HAP-1 (cell line): ENCODE measurements at regions not wholly inside any gene's neighbourhood (a gene's known extent, or its start where the extent isn't known, plus 50 kb on each side); places are given as distances from the start of the nearest gene placed in this dataset.

Source experiments
- DNase-seq, 2 experiments: peaks; one replicate each; pipeline ENCODE4 v3.0.0-alpha.2; 2016 to 2020; ENCODE audit warnings: low spot score in 2 of 2
- H3K27me3 ChIP-seq: fragments of 250-450 bp; sonication (Bioruptor Pico); 2 replicates; pipeline ENCODE4 v1.5.1; 2020; ENCODE audit warnings: low read depth, mild to moderate bottlenecking, moderate library complexity
- H3K36me3 ChIP-seq: fragments of 250-450 bp; sonication (Bioruptor Pico); replicated peaks from 2 replicates; pipeline ENCODE4 v1.5.1; 2020; ENCODE audit warnings: mild to moderate bottlenecking
- H3K4me1 ChIP-seq: fragments of 250-450 bp; sonication (Bioruptor Pico); 2 replicates; pipeline ENCODE4 v1.5.1; 2020; ENCODE audit warnings: mild to moderate bottlenecking
- H3K4me3 ChIP-seq: fragments of 250-450 bp; sonication (Bioruptor Pico); 2 replicates; pipeline ENCODE4 v1.5.1; 2020; ENCODE audit warnings: mild to moderate bottlenecking, moderate library complexity
- H3K9me3 ChIP-seq: fragments of 250-450 bp; sonication (Bioruptor Pico); 2 replicates; pipeline ENCODE4 v1.5.1; 2020; ENCODE audit warnings: mild to moderate bottlenecking, moderate library complexity
- in situ Hi-C: fragments of 300-500 bp; cut with MboI; formaldehyde crosslinking; loops from 3 replicates; pipeline ENCODE4 v1.14.3; 2020; ENCODE audit warnings: low sequenced_read_pairs, inconsistent platforms, mixed read lengths

DNA sequence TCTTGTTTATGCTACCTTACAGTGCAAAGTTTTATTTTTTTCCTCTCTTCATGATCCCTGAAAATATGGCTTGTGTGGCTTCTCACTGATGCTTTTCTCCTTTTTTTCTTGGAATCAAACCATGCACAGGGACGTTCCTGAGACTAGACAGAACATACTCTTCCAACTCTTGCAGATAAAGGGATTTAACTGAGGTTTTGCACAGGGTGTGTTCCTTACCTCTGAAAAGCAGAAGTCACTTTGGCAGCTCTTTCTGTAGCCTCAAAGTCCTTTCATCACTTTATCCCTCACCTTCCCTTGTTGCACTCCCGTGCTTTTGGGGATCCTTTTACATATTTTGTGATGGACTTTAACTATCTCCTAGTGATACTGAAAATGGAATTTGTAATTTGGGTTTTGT lies 300.1 kb downstream of the SPRY1 start:
- Histone ChIP-seq H3K9me3 (no peaks in the 10 kb centered on the region), H3K36me3 (no peaks in the 10 kb centered on the region), H3K4me3 (no peak overlapping the region), H3K27me3 (no peaks in the 10 kb centered on the region), H3K4me1 (no peaks in the 10 kb centered on the region)
- DNase-seq = no peak
- in situ Hi-C loops = no loop called here

DNA sequence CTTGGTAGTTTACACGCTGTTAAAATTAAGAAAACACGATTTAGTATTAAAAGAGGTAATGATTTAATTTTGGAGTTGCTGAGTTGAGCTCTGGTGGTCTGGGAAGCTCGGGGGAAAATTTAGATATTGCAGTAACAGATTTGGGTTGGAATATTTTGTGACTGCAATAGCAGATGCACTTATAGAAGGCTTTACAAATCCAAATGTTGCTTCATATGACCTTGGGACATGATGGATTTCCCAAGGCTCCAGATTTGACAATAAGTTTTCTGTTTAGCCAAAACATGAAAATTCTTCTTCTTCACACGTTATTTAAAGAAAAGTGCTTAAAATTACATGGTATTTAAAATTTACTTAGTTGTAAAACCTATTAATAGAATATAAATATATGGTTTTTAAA lies 302.0 kb downstream of the SPRY1 start:
- in situ Hi-C loops = no loop called here
- H3K4me3 ChIP-seq = no peak overlapping the region
- no peak for DNase-seq
- H3K36me3 ChIP-seq = no peaks in the 10 kb centered on the region
- no peaks in the 10 kb centered on the region for H3K27me3 ChIP-seq
- H3K4me1 ChIP-seq = no peaks in the 10 kb centered on the region
- no peaks in the 10 kb centered on the region for H3K9me3 ChIP-seq

DNA sequence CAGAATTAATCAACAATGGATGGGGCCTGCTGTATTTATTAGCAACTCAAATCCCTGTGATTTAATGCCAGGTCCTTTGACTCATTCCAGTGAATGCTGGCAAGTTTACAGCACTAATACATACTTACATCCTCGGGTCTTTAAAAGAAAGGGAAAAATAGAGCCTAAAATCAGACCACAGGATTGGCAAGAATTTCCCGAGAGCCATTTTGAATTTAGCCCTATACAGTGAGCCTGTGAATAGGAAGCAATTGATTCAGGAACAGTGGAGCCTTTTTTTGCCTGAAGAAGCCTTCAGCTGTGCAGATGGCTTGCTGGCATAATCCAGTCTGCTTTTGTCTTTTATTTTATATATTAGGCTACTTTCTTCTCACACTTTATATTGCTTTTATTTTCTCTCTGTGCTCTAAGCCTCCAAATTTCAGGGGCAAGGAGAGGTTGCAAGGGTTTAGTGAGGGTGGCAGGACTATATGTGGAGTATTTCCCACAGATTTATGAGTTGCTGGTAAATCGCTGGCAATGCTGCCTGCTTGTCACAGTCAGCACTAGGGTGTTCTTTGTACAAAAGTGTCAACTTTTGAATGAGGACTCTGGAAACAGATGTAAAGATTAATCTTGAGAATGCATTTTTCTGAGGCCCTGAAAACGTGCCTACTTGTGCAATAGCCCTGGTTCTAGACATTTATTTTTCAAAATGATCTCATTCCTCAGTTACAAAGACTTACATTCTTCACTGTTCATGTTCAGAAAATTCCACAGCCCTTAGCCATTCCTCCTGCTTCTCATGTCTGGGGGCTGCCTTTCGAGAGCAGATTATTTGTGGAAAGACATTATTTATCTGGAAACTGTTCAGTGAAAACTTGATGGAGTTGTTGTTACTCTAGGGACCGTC lies 303.5 kb downstream of the SPRY1 start:
- Histone ChIP-seq H3K27me3 (no peaks in the 10 kb centered on the region), H3K36me3 (no peaks in the 10 kb centered on the region), H3K4me1 (no peaks in the 10 kb centered on the region), H3K4me3 (no peak overlapping the region), H3K9me3 (no peaks in the 10 kb centered on the region)
- in situ Hi-C loops = no loop called here
- no peak for DNase-seq

DNA sequence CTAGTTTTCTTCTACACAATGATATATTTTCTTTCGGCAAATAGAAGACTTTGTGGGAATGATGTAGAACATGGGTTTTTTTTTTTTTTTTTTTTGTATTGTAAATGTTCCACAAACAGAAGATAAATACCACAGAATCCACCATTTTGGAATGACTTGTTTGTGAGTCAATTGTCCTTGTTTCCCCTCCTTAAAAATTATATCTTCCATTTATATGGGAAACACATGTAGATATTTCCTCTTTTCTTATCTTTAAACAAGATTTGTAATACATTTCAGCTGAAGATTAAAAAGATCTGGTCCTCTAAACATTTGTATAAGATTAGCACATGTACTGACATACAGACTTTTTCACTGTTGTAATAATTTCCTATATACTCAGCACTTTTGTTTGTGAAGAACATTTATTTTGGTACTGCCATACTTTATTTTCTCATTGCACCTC lies 304.6 kb downstream of the SPRY1 start:
- no peaks in the 10 kb centered on the region for H3K27me3 ChIP-seq
- H3K9me3 ChIP-seq = no peaks in the 10 kb centered on the region
- no peak for DNase-seq
- in situ Hi-C loops = no loop called here
- H3K4me1 ChIP-seq = no peaks in the 10 kb centered on the region
- H3K4me3 ChIP-seq = no peak overlapping the region
- no peaks in the 10 kb centered on the region for H3K36me3 ChIP-seq

DNA sequence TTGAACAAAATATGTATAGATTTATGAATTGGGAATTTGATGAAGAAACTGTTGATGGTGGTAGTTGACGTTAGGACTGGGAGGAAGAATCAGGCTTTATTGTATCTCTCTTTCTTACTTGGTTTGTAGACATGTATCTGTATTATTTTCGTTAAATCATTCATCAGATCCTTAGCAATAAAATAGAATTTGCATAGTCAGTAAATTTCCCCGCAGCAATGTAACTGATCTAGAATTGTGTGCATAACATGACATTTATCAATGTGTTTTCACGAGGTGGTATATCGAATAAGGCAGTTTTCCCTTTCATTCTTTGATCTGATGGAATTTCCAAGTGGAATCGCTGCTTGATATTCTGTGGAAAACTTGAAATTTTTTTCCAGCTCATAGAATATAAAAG lies 308.8 kb downstream of the SPRY1 start:
- Histone ChIP-seq H3K4me1 (peaks cover 2% of the 10 kb centered on the region), H3K9me3 (no peaks in the 10 kb centered on the region), H3K27me3 (no peaks in the 10 kb centered on the region), H3K36me3 (no peaks in the 10 kb centered on the region), H3K4me3 (no peak overlapping the region)
- DNase-seq = no peak
- in situ Hi-C loops = no loop called here

DNA sequence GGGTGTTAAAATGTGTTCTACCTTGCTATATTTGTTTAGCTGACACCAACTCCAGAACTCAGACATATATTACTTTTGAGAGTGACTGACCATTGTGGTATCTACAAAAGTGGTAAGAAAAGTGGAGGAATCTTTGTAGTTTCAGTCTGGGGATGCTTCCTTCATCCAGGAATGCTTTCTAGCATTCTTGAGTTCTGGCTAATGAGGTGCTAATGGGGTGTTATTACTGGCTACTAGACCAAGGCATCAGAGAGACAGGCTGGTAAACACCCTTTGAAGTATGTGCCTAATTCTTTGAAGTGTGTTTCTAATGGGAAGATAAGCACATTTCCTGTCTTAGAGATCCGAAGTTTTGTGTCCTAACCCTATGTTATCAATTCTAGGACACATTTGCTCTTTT lies 310.4 kb downstream of the SPRY1 start:
- no peaks in the 10 kb centered on the region for H3K36me3 ChIP-seq
- H3K9me3 ChIP-seq = no peaks in the 10 kb centered on the region
- DNase-seq = no peak
- in situ Hi-C loops = no loop called here
- peaks cover 3% of the 10 kb centered on the region for H3K4me1 ChIP-seq
- H3K4me3 ChIP-seq = no peak overlapping the region
- H3K27me3 ChIP-seq = no peaks in the 10 kb centered on the region

DNA sequence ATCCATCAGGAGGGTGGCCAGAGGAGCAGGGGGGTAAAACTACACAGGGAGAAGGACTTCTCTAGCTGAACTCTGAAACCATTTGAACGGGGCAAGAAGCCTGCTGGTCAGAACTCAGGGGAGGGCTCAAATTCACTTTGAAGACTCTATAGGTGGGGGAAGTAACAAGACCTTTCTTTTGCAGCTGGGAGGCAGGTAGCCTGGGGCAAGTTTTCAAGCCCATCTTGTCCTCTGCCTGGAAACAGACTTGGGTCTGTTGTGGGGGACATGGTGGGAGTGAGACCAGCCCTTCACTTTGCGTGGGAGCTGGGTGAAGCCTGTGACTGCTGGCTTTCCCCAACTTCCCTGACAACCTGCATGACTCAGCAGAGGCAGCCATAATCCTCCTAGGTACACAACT lies 312.3 kb downstream of the SPRY1 start:
- no peak for DNase-seq
- H3K4me1 ChIP-seq = peaks cover 3% of the 10 kb centered on the region
- H3K4me3 ChIP-seq = no peak overlapping the region
- in situ Hi-C loops = no loop called here
- H3K36me3 ChIP-seq = no peaks in the 10 kb centered on the region
- no peaks in the 10 kb centered on the region; the same call in 1 of the 2 replicates for H3K9me3 ChIP-seq
- no peaks in the 10 kb centered on the region for H3K27me3 ChIP-seq

DNA sequence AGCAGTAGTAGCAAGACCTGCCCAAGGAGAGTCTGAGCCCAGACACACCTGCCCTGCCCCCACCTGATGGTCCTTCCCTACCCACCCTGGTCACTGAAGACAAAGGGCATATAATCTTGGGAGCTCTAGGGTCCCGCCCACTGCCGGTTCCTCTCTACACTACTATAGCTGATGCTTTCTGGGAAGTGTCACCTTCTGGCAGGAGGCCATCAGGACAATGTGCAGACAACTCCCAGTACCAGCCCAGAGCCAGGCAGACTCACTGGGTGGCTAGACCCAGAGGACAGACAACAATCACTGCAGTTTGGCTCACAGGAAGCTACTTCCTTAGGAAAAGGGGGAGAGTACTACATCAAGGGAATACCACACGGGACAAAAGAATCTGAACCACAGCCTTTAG lies 312.7 kb downstream of the SPRY1 start:
- Histone ChIP-seq H3K4me3 (no peak overlapping the region), H3K36me3 (no peaks in the 10 kb centered on the region), H3K4me1 (peaks cover 3% of the 10 kb centered on the region), H3K9me3 (no peaks in the 10 kb centered on the region; the same call in 1 of the 2 replicates), H3K27me3 (no peaks in the 10 kb centered on the region)
- in situ Hi-C loops = no loop called here
- DNase-seq = no peak

DNA sequence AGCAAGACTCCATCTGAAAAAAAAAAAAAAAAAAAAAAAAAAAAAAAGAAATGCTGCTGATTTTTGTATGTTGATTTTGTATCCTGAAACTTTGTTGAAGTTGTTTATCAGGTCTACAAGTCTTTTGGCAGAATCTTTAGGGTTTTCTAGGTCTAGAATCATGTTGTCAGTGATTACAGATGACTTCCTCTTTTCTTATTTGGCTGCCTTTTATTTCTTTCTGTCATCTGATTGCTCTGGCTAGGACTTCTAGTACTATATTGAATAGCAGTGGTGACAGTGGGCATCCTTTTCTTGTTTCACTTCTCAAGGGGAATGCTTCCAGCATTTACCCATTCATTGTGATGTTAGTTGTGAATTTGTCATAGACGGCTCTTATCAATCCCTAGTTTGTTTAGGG lies 334.4 kb downstream of the SPRY1 start:
- no peaks in the 10 kb centered on the region for H3K9me3 ChIP-seq
- no peaks in the 10 kb centered on the region for H3K36me3 ChIP-seq
- no peaks in the 10 kb centered on the region for H3K4me1 ChIP-seq
- in situ Hi-C loops = no loop called here
- no peak for DNase-seq
- no peaks in the 10 kb centered on the region for H3K27me3 ChIP-seq
- no peak overlapping the region for H3K4me3 ChIP-seq

DNA sequence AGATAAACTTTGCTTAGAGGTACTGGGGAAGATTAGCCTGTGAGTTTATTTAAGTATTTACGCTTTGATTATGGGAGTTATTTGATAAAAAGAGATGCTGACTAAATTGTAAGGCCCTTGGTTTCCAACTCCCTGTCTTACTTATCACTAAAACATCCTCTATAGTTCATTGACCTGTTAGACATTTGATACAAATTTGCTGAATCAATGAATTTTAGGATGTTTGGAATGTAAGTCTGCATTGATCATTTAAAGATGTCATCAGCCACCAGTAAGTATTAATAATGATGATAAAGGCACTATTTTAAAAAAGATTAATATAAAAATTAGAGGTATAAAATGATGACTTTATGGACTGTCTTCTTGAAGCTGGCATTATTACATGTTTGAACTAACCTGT lies 340.6 kb downstream of the SPRY1 start:
- no peaks in the 10 kb centered on the region for H3K27me3 ChIP-seq
- no peak for DNase-seq
- H3K9me3 ChIP-seq = no peaks in the 10 kb centered on the region
- H3K36me3 ChIP-seq = no peaks in the 10 kb centered on the region
- in situ Hi-C loops = no loop called here
- no peak overlapping the region for H3K4me3 ChIP-seq
- no peaks in the 10 kb centered on the region for H3K4me1 ChIP-seq

DNA sequence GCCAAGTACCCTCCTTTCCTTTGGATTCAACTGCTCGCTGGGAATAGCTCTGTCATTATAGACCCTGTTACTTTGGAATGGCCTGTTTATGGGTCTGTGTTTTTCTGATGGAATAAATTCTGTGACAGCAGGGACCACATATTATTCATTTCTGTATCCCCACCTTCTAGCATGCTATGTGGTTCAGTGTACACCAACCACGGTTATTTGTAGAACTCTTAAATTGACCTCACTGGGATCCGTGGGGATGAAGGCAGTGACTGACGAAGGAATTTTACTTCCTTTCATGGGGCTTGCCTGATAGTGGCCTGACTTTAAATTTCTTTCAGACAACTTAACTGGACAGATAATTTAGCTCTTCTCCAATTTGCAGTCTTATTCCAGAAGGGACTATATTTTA lies 343.2 kb downstream of the SPRY1 start:
- Histone ChIP-seq H3K4me3 (no peak overlapping the region), H3K27me3 (no peaks in the 10 kb centered on the region), H3K4me1 (no peaks in the 10 kb centered on the region; the same call in 1 of the 2 replicates), H3K9me3 (no peaks in the 10 kb centered on the region), H3K36me3 (no peaks in the 10 kb centered on the region)
- in situ Hi-C loops = no loop called here
- DNase-seq = no peak

DNA sequence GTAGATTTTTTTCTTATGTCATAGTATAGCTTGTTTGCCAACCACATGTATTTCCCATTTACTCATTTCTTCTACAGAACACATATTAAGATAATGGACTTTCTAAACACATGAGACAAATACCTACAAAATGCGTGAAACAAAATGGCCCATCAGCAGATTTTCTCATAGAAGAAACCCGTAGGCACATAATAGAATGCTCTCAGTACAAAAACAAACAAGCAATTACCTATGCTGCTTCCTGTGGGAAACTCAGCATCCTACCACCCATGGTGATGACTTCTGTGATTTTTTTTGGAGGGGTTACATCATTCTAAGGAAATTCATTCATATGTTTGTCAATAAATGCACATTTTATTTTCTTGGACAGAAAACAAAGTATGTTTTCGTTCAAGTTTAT lies 343.6 kb downstream of the SPRY1 start:
- Histone ChIP-seq H3K4me1 (no peaks in the 10 kb centered on the region; the same call in 1 of the 2 replicates), H3K9me3 (no peaks in the 10 kb centered on the region), H3K27me3 (no peaks in the 10 kb centered on the region), H3K4me3 (no peak overlapping the region), H3K36me3 (no peaks in the 10 kb centered on the region)
- no peak for DNase-seq
- in situ Hi-C loops = no loop called here

DNA sequence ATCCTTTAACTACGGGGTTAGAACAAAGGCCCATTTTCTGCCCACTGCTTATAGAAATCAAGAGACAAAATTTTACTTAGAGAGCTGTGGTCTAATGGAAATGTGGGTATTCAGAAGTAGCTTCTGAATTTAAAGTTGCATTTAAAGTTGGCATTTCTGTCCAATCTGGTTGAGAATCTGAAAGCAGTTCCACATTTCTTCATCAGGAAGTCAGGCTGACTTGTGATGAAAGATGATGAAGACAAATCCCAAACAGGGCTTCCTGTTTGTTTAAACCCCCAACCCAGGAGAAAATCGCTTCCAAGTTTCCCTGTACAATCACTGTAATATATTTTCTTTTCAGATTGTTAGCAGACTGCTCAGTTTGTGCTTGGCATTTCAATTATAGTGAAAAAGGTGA lies 345.3 kb downstream of the SPRY1 start:
- no peaks in the 10 kb centered on the region for H3K36me3 ChIP-seq
- H3K4me1 ChIP-seq = no peaks in the 10 kb centered on the region; the same call in 1 of the 2 replicates
- H3K9me3 ChIP-seq = no peaks in the 10 kb centered on the region
- no peak for DNase-seq
- no peak overlapping the region for H3K4me3 ChIP-seq
- no peaks in the 10 kb centered on the region for H3K27me3 ChIP-seq
- in situ Hi-C loops = no loop called here

DNA sequence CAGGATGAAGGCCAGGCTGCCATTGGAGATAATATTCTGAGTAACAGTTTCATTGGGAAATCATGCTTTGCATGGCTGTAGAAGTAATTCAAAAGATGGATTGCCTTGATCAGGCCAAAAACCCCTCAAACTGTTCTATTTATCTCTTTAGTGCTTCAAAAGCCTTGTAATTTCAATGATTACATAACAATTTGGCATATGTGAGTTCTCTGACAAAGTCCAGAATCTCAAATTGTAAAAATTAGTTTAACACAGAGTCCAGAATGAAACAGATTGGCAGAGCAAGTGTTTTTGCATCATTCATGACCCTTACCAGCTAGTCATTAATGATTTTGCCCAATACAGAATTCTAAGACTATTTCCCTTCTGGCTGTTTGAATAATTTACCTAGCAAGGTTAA lies 347.3 kb downstream of the SPRY1 start:
- Histone ChIP-seq H3K9me3 (no peaks in the 10 kb centered on the region), H3K4me3 (no peak overlapping the region), H3K36me3 (no peaks in the 10 kb centered on the region), H3K27me3 (no peaks in the 10 kb centered on the region), H3K4me1 (no peaks in the 10 kb centered on the region; the same call in 1 of the 2 replicates)
- in situ Hi-C loops = no loop called here
- DNase-seq = no peak
